BLaER1 (cell line): ENCODE measurements at regions not wholly inside any gene's neighbourhood (a gene's known extent, or its start where the extent isn't known, plus 50 kb on each side); places are given as distances from the start of the nearest gene placed in this dataset.
A peak's percentile ranks its signal among the peaks of the same experiment; 100 is the strongest.

ENCODE experiments used
- H3K27ac ChIP-seq: shearing (Covaris generic); formaldehyde crosslinking; 2 replicates; pipeline ENCODE4 v1.8.1; 2022
- H3K27me3 ChIP-seq: shearing (Covaris generic); formaldehyde crosslinking; 2 replicates; pipeline ENCODE4 v1.8.1; 2022
- H3K36me3 ChIP-seq: shearing (Covaris generic); formaldehyde crosslinking; 2 replicates; pipeline ENCODE4 v1.8.1; 2022
- H3K4me1 ChIP-seq: shearing (Covaris generic); formaldehyde crosslinking; 2 replicates; pipeline ENCODE4 v1.8.1; 2022
- H3K4me2 ChIP-seq: shearing (Covaris generic); formaldehyde crosslinking; 2 replicates; pipeline ENCODE4 v1.8.1; 2022
- H3K4me3 ChIP-seq: shearing (Covaris generic); formaldehyde crosslinking; 2 replicates; pipeline ENCODE4 v1.8.1; 2022
- H3K9ac ChIP-seq: shearing (Covaris generic); formaldehyde crosslinking; 2 replicates; pipeline ENCODE4 v1.8.1; 2022
- H3K9me3 ChIP-seq: shearing (Covaris generic); formaldehyde crosslinking; 2 replicates; pipeline ENCODE4 v1.8.1; 2022
- H4K20me1 ChIP-seq: shearing (Covaris generic); formaldehyde crosslinking; 2 replicates; pipeline ENCODE4 v1.8.1; 2022
- Cebpa-rat ChIP-seq: shearing (Covaris generic); IDR thresholded peaks from 2 replicates; pipeline ENCODE4 v1.8.1; 2022

DNA sequence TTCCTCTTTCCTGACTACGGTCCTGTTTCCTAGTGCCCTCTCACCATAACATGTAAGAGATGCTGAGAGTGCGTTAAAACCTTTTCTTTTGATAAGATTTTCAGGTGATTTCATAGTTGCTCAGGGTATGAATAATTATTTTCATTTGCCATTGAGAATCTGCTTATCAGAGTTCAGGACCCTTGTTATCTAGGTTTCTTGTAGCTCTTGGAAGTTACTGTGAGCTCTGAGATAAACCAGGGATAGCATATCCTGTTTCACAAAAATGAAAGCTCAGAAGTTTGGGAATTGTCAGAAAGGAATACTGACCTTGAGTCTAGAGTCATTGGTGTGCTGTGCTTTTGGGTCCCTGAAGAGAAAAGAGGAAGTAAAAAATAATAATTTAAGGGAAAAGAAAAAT, 76.8 kb upstream of the PRKG1 start:
- H4K20me1 ChIP-seq, result no peaks in the 10 kb centered on the region
- H3K27me3 ChIP-seq, result peaks cover 15% of the 10 kb centered on the region
- H3K4me2 ChIP-seq, result no peak overlapping the region
- no peak overlapping the region for H3K27ac ChIP-seq
- no peaks in the 10 kb centered on the region for H3K36me3 ChIP-seq
- H3K4me3 ChIP-seq, result no peak overlapping the region
- peaks cover 12% of the 10 kb centered on the region for H3K4me1 ChIP-seq
- H3K9ac ChIP-seq, result no peak overlapping the region
- no peaks in the 10 kb centered on the region for H3K9me3 ChIP-seq
- no peak for TF ChIP-seq Cebpa-rat

DNA sequence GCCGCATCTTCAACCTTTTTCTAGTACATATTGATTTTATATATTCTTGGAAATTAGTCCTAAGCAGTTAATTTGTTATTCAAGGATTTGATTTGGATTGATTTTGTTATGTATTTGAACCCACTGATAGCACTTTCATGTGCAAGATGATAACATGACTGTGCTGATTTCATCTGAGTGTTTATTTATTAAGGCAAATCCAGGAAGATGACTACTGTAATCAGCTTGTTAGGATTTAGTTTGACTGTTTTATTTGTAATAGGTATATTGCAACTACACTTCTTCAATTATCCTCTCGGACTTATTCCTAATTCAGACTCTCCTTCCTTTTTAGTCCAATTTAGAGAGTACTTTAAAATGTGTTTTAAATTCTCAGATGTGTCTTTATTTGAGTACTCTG, 75.1 kb upstream of the PRKG1 start:
- peaks cover 11% of the 10 kb centered on the region for H3K4me1 ChIP-seq
- H3K9ac ChIP-seq, result no peak overlapping the region
- TF ChIP-seq Cebpa-rat, result no peak
- no peaks in the 10 kb centered on the region for H3K9me3 ChIP-seq
- no peak overlapping the region for H3K4me2 ChIP-seq
- no peak overlapping the region for H3K4me3 ChIP-seq
- H3K27me3 ChIP-seq, result no peaks in the 10 kb centered on the region
- no peak overlapping the region for H3K27ac ChIP-seq
- no peaks in the 10 kb centered on the region for H4K20me1 ChIP-seq
- no peaks in the 10 kb centered on the region for H3K36me3 ChIP-seq

DNA sequence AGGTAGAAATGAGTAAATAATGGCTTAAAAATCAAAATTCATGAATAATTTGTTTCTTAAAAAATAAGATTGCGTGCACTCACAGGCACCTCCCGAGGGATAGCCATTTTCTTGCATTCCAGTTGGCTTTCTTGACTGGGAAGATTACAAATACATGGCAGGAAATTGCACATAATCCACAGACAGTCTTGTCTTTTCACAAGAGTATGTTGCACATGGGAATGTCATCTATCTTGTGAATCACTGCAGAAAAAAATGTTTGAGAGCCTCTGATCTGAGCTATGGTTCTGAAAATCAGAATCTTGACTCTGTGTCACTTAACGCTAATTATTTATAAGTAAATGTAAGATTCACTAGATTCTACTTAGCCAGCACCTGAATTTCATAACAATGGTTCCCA, 74.1 kb upstream of the PRKG1 start:
- H3K4me1 ChIP-seq, result peaks cover 11% of the 10 kb centered on the region
- no peak overlapping the region for H3K9ac ChIP-seq
- H3K9me3 ChIP-seq, result no peaks in the 10 kb centered on the region
- H3K27me3 ChIP-seq, result no peaks in the 10 kb centered on the region
- TF ChIP-seq Cebpa-rat, result no peak
- no peak overlapping the region for H3K27ac ChIP-seq
- no peak overlapping the region for H3K4me3 ChIP-seq
- H3K36me3 ChIP-seq, result no peaks in the 10 kb centered on the region
- H3K4me2 ChIP-seq, result no peak overlapping the region
- H4K20me1 ChIP-seq, result no peaks in the 10 kb centered on the region

DNA sequence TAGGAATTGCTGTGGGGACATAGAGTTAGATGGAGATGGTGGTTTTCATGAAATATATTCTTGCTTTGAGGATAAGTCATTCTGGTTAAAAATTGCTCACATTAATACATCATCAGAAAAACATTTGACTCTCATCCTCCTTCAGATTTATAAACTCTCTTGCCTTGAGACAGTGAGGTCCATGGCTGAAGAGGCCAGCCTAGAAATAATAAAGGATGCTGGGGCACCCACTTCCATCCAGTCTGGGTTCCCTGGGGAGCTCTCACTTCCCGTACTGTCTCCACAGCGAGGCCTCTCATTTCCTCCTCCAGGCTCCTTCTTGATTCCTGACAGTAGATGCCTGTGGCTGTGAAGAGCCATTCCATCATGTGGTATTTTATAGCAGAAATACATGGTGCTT, 73.3 kb upstream of the PRKG1 start:
- peaks cover 11% of the 10 kb centered on the region for H3K4me1 ChIP-seq
- H3K4me3 ChIP-seq, result no peak overlapping the region

DNA sequence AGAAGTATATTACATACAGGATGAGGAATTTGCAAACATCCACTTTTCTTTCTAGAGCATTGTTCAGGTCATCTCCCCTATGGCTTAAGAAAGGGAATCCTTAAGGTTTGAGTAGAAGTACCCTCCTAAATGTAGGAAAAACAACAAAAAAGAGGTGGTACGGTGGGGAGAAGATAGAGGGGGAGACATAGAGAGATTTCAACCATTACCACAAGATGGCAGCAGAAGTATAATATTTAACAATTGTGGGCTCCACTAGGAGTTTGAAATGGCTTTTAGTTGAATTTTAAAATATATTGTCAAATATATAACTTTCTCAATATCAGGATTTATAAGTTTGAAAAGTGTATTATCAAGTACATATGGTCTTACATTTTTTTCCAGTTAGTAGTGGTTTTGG, 72.7 kb upstream of the PRKG1 start:
- Histone ChIP-seq H3K9ac (no peak overlapping the region), H3K4me1 (peaks cover 15% of the 10 kb centered on the region)

More for the DNA sequence above, 73.3 kb upstream of the PRKG1 start:
- Histone ChIP-seq H3K9ac (no peak overlapping the region), H3K9me3 (no peaks in the 10 kb centered on the region), H3K27me3 (no peaks in the 10 kb centered on the region), H3K4me2 (peak overlapping the region; percentile 78), H3K27ac (no peak overlapping the region), H3K36me3 (no peaks in the 10 kb centered on the region), H4K20me1 (no peaks in the 10 kb centered on the region)
- TF ChIP-seq Cebpa-rat, result no peak

DNA sequence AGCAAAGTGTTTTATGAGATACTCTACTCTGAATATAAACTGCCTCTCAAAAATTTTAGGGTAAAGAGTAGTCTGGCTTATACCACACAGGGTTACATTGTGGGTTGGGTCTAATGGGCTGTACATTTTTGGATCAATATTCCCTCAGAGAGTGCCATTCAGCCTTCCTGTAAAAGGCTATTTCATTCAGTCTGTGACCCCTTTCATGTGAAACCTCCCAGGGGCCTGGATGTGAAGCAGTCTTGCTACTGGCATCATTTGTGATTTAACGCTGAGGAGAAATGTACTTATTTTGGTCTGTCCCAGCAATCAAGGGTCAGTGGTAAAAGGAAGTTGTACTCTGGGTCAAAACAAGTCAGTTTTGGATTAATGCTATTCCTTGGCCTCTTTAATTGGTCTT, 71.8 kb upstream of the PRKG1 start:
- peaks cover 18% of the 10 kb centered on the region for H3K4me1 ChIP-seq
- H3K9me3 ChIP-seq, result no peaks in the 10 kb centered on the region
- no peak overlapping the region for H3K27ac ChIP-seq
- H3K36me3 ChIP-seq, result no peaks in the 10 kb centered on the region
- no peak for TF ChIP-seq Cebpa-rat
- no peaks in the 10 kb centered on the region for H4K20me1 ChIP-seq
- no peak overlapping the region for H3K4me2 ChIP-seq
- H3K9ac ChIP-seq, result no peak overlapping the region
- no peak overlapping the region for H3K4me3 ChIP-seq
- no peaks in the 10 kb centered on the region for H3K27me3 ChIP-seq

More for the DNA sequence above, 72.7 kb upstream of the PRKG1 start:
- no peak for TF ChIP-seq Cebpa-rat
- Histone ChIP-seq H3K9me3 (no peaks in the 10 kb centered on the region), H3K27me3 (no peaks in the 10 kb centered on the region), H3K27ac (no peak overlapping the region), H3K4me2 (peak overlapping the region; percentile 78), H4K20me1 (no peaks in the 10 kb centered on the region), H3K36me3 (no peaks in the 10 kb centered on the region), H3K4me3 (no peak overlapping the region)

DNA sequence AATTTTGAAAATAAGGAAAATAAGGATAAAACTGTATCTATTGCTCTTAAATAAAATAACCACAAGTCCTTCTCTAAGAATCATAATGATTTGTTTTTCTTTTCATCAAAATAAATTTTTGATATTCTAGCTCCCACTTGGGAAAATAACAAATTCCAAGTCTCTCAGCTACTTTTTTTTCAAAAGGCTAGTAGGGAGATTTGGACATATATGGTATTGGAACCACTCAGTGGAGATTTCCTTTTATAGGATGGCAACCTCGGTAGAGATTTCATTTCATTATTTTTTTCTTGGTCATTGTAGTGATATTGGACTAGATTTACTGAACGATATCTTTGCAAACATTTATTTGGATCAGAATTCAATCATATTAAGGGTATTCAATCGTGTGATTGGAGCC, 69.5 kb upstream of the PRKG1 start:
- Histone ChIP-seq H3K4me3 (no peak overlapping the region), H3K27ac (no peak overlapping the region), H3K9ac (no peak overlapping the region), H3K4me2 (no peak overlapping the region), H3K9me3 (no peaks in the 10 kb centered on the region), H3K36me3 (no peaks in the 10 kb centered on the region), H4K20me1 (no peaks in the 10 kb centered on the region), H3K4me1 (peaks cover 18% of the 10 kb centered on the region), H3K27me3 (no peaks in the 10 kb centered on the region)
- TF ChIP-seq Cebpa-rat, result no peak

DNA sequence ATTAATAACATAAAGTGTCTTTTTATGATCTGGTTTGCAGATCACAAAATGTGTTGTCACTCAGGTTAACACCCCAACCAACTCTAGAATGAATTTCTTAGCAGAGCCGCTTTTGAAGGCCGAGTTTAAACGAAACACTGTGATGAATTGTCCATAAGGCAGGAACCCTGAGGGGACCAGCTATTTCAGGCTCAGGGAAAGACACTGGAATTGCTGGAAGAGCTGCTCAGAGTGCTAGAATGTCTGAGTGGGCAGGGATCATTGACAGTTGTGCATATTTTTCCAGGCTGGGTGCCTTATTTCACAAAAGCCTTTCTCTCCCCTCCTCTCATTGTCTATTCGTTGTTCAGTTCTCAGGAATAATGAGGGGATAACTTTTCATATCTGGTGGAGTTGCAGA, 68.7 kb upstream of the PRKG1 start:
- peaks cover 18% of the 10 kb centered on the region for H3K4me1 ChIP-seq
- H3K9ac ChIP-seq, result no peak overlapping the region
- H3K9me3 ChIP-seq, result no peaks in the 10 kb centered on the region
- no peak overlapping the region for H3K4me2 ChIP-seq
- H4K20me1 ChIP-seq, result no peaks in the 10 kb centered on the region
- H3K27me3 ChIP-seq, result no peaks in the 10 kb centered on the region
- H3K27ac ChIP-seq, result no peak overlapping the region
- no peaks in the 10 kb centered on the region for H3K36me3 ChIP-seq
- TF ChIP-seq Cebpa-rat, result no peak
- no peak overlapping the region for H3K4me3 ChIP-seq

DNA sequence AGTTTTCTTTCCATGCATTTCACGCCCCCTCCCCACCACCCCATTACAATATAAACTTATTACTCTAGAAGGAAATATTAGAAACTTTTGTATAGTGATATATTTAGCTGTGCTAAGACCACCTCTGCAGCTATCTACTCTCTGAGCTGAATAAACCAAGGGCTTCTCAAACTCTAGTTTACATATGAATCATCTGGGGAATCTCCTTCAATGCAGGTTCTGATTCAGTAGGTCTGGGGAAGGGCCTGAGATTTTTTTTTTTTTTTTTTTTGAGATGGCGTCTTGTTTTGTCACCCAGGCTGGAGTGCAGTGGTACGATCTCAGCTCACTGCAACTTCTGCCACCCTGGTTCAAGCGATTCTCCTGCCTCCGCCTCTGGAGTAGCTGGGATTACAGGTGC, 67.6 kb upstream of the PRKG1 start:
- no peak overlapping the region for H3K4me3 ChIP-seq
- H3K4me1 ChIP-seq, result peaks cover 7% of the 10 kb centered on the region; the same call in 1 of the 2 replicates
- H4K20me1 ChIP-seq, result no peaks in the 10 kb centered on the region
- H3K9ac ChIP-seq, result no peak overlapping the region
- 0 out of 2 replicates have a peak overlapping the region, but pooled peaks have one; percentile 13 for H3K4me2 ChIP-seq
- H3K9me3 ChIP-seq, result peaks cover 3% of the 10 kb centered on the region
- no peak overlapping the region for H3K27ac ChIP-seq
- TF ChIP-seq Cebpa-rat, result no peak
- no peaks in the 10 kb centered on the region for H3K27me3 ChIP-seq
- no peaks in the 10 kb centered on the region for H3K36me3 ChIP-seq

DNA sequence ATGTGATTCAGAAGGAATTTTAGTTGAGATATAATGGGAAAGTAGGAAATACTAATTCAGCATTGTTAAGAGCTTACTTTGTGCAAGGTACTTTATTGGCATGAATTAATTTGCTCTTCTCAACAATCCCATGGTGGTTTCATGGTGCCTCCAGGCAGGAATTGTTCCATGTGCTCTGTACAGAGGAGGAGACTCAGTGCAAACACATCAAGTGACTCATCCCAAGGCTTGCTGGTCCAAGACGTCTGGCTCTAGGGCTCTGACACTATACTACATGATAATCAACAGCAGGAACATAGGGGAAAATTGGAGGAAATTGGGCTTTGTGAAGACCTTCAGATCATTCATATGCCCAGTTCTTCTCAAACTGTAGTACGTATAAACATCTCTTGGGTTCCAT, 66.5 kb upstream of the PRKG1 start:
- Histone ChIP-seq H3K4me2 (no peak overlapping the region), H3K27me3 (no peaks in the 10 kb centered on the region), H3K36me3 (no peaks in the 10 kb centered on the region), H3K9ac (no peak overlapping the region), H3K9me3 (peaks cover 12% of the 10 kb centered on the region), H4K20me1 (no peaks in the 10 kb centered on the region), H3K27ac (no peak overlapping the region), H3K4me3 (no peak overlapping the region), H3K4me1 (peaks cover 7% of the 10 kb centered on the region; the same call in 1 of the 2 replicates)
- TF ChIP-seq Cebpa-rat, result no peak

DNA sequence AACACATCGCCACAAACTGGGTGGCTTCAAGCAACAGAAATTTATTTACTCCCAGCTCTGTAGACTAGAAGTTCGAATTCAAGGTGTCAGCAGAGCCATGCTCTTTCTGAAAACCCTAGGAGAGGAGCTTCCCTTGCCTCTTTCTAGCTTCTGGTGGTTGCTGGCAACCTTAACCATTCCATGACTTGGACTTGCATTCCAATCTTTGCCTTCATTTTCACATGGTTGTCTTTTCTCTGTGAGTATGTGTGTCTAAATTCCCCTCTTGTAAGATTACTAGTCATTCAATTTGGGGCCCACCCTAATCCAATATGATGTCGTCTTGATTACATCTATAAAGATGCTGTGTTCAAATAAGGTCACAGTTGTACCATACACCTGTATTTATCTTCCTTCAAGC, 65.9 kb upstream of the PRKG1 start:
- Histone ChIP-seq H3K36me3 (no peaks in the 10 kb centered on the region), H3K27ac (no peak overlapping the region), H3K27me3 (no peaks in the 10 kb centered on the region), H3K4me1 (peaks cover 10% of the 10 kb centered on the region; the same call in 1 of the 2 replicates), H3K9me3 (peaks cover 15% of the 10 kb centered on the region), H3K4me2 (no peak overlapping the region), H3K4me3 (no peak overlapping the region), H3K9ac (no peak overlapping the region), H4K20me1 (no peaks in the 10 kb centered on the region)
- TF ChIP-seq Cebpa-rat, result no peak
